Ishikawa (cell line): ENCODE measurements at regions not wholly inside any gene's neighbourhood (a gene's known extent, or its start where the extent isn't known, plus 50 kb on each side); places are given as distances from the start of the nearest gene placed in this dataset.

Experiments
- CEBPB ChIP-seq: IDR thresholded peaks from 2 replicates; pipeline ENCODE4 v1.6.1; 2012
- CREB1 ChIP-seq: IDR thresholded peaks from 2 replicates; pipeline ENCODE4 v1.6.1; 2012; ENCODE audit warnings: low read depth
- EGR1 ChIP-seq: IDR thresholded peaks from 2 replicates; pipeline ENCODE4 v1.6.1; 2012
- EP300 ChIP-seq: IDR thresholded peaks from 2 replicates; pipeline ENCODE4 v1.6.1; 2012; ENCODE audit warnings: borderline replicate concordance
- FOXM1 ChIP-seq: IDR thresholded peaks from 2 replicates; pipeline ENCODE4 v1.6.1; 2012; ENCODE audit warnings: low read depth, borderline replicate concordance
- NFIC ChIP-seq: IDR thresholded peaks from 2 replicates; pipeline ENCODE4 v1.6.1; 2012
- RAD21 ChIP-seq: IDR thresholded peaks from 2 replicates; pipeline ENCODE4 v1.6.1; 2012; ENCODE audit warnings: low read depth
- REST ChIP-seq: IDR thresholded peaks from 2 replicates; pipeline ENCODE4 v1.6.1; 2012; ENCODE audit warnings: low read depth, mild to moderate bottlenecking
- TAF1 ChIP-seq: IDR thresholded peaks from 2 replicates; pipeline ENCODE4 v1.6.1; 2012; ENCODE audit warnings: low read depth, mild to moderate bottlenecking
- TCF12 ChIP-seq: IDR thresholded peaks from 2 replicates; pipeline ENCODE4 v1.6.1; 2012; ENCODE audit warnings: low read depth
- TEAD4 ChIP-seq: IDR thresholded peaks from 2 replicates; pipeline ENCODE4 v1.6.1; 2012
- YY1 ChIP-seq: IDR thresholded peaks from 2 replicates; pipeline ENCODE4 v1.6.1; 2012; ENCODE audit warnings: low read depth
- ZBTB7A ChIP-seq: IDR thresholded peaks from 2 replicates; pipeline ENCODE4 v1.6.1; 2012; ENCODE audit warnings: low read depth
- TF ChIP-seq, protein P1 (sequence below): IDR thresholded peaks from 2 replicates; pipeline ENCODE4 v1.6.1; 2012
- TF ChIP-seq, protein P2 (sequence below): IDR thresholded peaks from 2 replicates; pipeline ENCODE4 v1.6.1; 2012

DNA sequence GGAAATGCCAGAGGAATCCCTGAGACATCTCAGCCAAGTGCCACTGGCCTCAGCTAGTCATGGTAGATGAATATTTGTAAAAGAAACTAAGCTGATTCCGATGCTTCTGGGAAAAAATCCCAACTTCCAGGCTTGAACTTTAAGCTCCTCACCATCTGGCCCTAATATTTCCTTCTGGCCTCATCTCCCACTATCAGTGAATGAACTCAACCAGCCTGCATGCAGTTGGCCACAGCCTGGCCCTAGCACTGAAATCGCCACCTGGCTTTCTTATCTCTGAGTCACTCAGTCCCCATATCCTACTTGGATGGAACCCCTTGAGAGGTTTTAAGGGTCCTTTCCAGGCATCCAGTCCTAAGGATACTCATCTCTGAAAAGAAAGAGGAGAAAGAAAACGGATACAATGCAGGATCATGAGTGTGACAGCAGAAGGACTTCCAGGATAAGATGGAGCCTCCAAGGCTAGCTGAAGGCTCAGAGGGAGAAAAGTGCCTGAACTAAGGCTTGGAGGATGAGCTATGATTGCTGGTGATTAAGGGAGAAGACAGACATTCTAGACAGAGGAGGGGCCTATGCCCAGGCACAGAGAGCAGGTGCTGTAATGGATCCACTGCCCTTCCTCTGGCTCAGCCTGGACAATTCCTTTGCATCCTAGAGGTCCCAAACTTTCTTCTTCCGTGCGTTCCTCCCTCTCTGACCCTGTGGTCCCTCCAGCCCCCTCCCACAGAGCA lies 141.5 kb upstream of the MYCN start:
- TF ChIP-seq TCF12: no peak
- TF ChIP-seq, protein P1, sequence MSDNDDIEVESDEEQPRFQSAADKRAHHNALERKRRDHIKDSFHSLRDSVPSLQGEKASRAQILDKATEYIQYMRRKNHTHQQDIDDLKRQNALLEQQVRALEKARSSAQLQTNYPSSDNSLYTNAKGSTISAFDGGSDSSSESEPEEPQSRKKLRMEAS: no peak
- TF ChIP-seq TAF1: no peak
- no peak for TF ChIP-seq RAD21
- no peak for TF ChIP-seq NFIC
- no peak for TF ChIP-seq YY1
- no peak for TF ChIP-seq CEBPB
- TF ChIP-seq CREB1: no peak
- TF ChIP-seq, protein P2, sequence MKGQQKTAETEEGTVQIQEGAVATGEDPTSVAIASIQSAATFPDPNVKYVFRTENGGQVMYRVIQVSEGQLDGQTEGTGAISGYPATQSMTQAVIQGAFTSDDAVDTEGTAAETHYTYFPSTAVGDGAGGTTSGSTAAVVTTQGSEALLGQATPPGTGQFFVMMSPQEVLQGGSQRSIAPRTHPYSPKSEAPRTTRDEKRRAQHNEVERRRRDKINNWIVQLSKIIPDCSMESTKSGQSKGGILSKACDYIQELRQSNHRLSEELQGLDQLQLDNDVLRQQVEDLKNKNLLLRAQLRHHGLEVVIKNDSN: no peak
- no peak for TF ChIP-seq ZBTB7A
- no peak for TF ChIP-seq EGR1
- TF ChIP-seq TEAD4: no peak
- TF ChIP-seq FOXM1: no peak

DNA sequence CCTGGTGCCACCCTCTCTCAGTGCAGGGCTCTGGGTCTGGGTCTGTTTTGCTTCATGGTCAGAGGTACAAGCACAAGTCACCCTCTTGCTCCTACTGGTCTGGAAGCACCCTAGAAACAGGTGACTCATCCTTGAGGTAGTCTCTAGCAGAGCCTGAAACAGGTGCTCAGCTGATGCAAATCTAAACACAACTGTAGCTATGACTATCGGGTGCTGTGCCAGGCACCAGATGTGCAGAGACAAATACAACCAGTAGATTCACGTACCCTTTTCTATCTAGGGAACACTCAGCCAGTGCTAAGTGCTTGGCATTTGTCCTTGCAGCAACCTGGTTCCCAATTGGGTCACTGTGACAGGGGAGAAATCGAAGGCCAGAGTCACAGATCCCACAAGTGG lies 140.9 kb upstream of the MYCN start:
- TF ChIP-seq TCF12: no peak
- 0 out of 2 replicates have a peak, but pooled peaks have one; percentile 30 for TF ChIP-seq CREB1

GRCh38 chr2:15800495-15801329 lies 139.6 kb upstream of the MYCN start:
- TF ChIP-seq ZBTB7A (no peak), TEAD4 (peak; percentile 87), TCF12 (no peak), CEBPB (peak; percentile 93), EP300 (no peak), EGR1 (no peak), TAF1 (no peak), YY1 (no peak)
- TF ChIP-seq, protein P2: no peak
- TF ChIP-seq, protein P1: no peak

DNA sequence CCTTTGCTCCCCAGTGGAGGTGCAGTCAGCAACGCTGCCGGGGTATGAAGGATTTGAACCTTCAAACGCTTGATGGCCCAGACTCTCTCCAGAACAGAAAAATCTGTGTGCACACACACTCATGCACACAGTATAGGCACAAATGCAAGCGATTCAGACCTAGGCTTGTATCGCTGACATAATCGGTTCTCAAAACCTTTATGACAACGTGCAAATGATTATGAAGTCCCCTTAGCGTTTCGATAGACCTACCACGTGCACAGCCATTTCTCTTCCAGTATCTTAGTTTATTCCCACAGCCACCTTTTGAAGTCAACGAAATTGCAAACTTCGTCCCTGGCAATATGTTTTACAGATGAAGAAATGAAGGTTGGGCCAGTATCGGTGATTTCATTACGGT lies 138.9 kb upstream of the MYCN start:
- TF ChIP-seq YY1: no peak
- no peak for TF ChIP-seq CEBPB
- TF ChIP-seq NFIC: no peak
- TF ChIP-seq TCF12: no peak
- TF ChIP-seq, protein P2: no peak
- TF ChIP-seq, protein P1: no peak
- TF ChIP-seq RAD21: no peak
- no peak for TF ChIP-seq TAF1
- no peak for TF ChIP-seq EP300
- no peak for TF ChIP-seq CREB1

- TF ChIP-seq EP300: no peak
- no peak for TF ChIP-seq TAF1
- TF ChIP-seq TCF12: no peak
- no peak for TF ChIP-seq CREB1
- TF ChIP-seq, protein P1: no peak
- no peak for TF ChIP-seq RAD21
- TF ChIP-seq EGR1: no peak
- no peak for TF ChIP-seq NFIC
- TF ChIP-seq REST: no peak
- TF ChIP-seq FOXM1: no peak
- no peak for TF ChIP-seq TEAD4
- TF ChIP-seq, protein P2: no peak
- no peak for TF ChIP-seq CEBPB
- TF ChIP-seq ZBTB7A: no peak
- no peak for TF ChIP-seq YY1
Measured at GRCh38 chr2:15801904-15802303, 138.4 kb upstream of the MYCN start.
